NT2/D1 (cell line): ENCODE measurements at regions not wholly inside any gene's neighbourhood (a gene's known extent, or its start where the extent isn't known, plus 50 kb on each side); places are given as distances from the start of the nearest gene placed in this dataset.

Experiments
- DNase-seq: peaks from one replicate; pipeline ENCODE4 v3.0.0-alpha.2; 2011; ENCODE audit warnings: low read depth, low spot score
- H3K27me3 ChIP-seq: 2 replicates; pipeline ENCODE4 v1.6.0; 2011; ENCODE audit warnings: mild to moderate bottlenecking; ENCODE audit not compliant: insufficient read length, insufficient read depth
- H3K36me3 ChIP-seq: 2 replicates; pipeline ENCODE4 v1.6.1; 2011; ENCODE audit warnings: mild to moderate bottlenecking, low read length, mixed read lengths; ENCODE audit not compliant: insufficient read depth, insufficient read length
- H3K4me1 ChIP-seq: 2 replicates; pipeline ENCODE4 v1.5.1; 2011; ENCODE audit not compliant: insufficient read depth, insufficient read length
- H3K4me3 ChIP-seq: 2 replicates; pipeline ENCODE4 v1.5.1; 2011; ENCODE audit warnings: low read depth; ENCODE audit not compliant: insufficient read length
- H3K9ac ChIP-seq: 2 replicates; pipeline ENCODE4 v1.6.0; 2011; ENCODE audit warnings: low read depth; ENCODE audit not compliant: insufficient read length
- H3K9me3 ChIP-seq: 2 replicates; pipeline ENCODE4 v1.5.1; 2011; ENCODE audit warnings: mild to moderate bottlenecking, low read length; ENCODE audit not compliant: insufficient read depth
- SUZ12 ChIP-seq: IDR thresholded peaks from 2 replicates; pipeline ENCODE4 v1.6.1; 2011; ENCODE audit not compliant: insufficient read length, insufficient read depth; ENCODE audit errors: extremely low read depth
- YY1 ChIP-seq: IDR thresholded peaks from 2 replicates; pipeline ENCODE4 v1.6.1; 2011; ENCODE audit not compliant: insufficient read length, insufficient read depth
- ZNF274 ChIP-seq: IDR thresholded peaks from 2 replicates; pipeline ENCODE4 v1.6.1; 2011; ENCODE audit warnings: mild to moderate bottlenecking, low read depth, low read length

GRCh38 chr13:31919971-31920726, 111.4 kb upstream of the FRY start:
- TF ChIP-seq ZNF274, result no peak
- TF ChIP-seq YY1, result no peak
- TF ChIP-seq SUZ12, result no peak
- no peak overlapping the region for H3K4me3 ChIP-seq
- no peaks in the 10 kb centered on the region for H3K9me3 ChIP-seq
- no peaks in the 10 kb centered on the region for H3K36me3 ChIP-seq
- no peaks in the 10 kb centered on the region for H3K27me3 ChIP-seq
- H3K9ac ChIP-seq, result no peak overlapping the region
- peaks cover 3% of the 10 kb centered on the region for H3K4me1 ChIP-seq
- DNase-seq, result no peak

GRCh38 chr13:31920727-31921100, 110.9 kb upstream of the FRY start:
- Histone ChIP-seq H3K4me1 (peaks cover 3% of the 10 kb centered on the region), H3K36me3 (no peaks in the 10 kb centered on the region), H3K9ac (no peak overlapping the region), H3K9me3 (no peaks in the 10 kb centered on the region), H3K27me3 (no peaks in the 10 kb centered on the region), H3K4me3 (no peak overlapping the region)
- TF ChIP-seq ZNF274 (no peak), YY1 (no peak), SUZ12 (no peak)
- DNase-seq, result no peak

DNA sequence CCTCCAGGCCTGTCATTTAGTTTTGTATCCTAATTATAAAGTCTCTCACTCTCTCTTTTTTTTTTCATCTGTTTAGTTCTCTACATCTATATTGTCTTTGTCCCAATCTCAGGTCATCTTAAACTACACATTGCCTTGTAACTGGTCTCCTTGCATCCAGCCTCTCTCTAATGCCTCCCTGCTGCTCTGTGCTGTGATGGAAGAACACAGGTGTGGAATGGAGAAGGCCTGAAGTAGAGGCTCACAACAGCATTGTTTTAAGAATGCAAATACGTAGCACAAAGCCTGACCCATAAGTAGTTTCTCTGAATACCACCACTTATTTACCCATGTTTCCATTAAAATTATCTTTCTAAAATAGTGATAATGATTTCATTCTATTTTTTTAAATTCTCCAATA, 108.8 kb upstream of the FRY start:
- H3K4me1 ChIP-seq, result peaks cover 3% of the 10 kb centered on the region
- no peak for DNase-seq
- TF ChIP-seq YY1, result no peak
- no peak for TF ChIP-seq ZNF274
- no peak for TF ChIP-seq SUZ12
- H3K4me3 ChIP-seq, result no peak overlapping the region
- no peaks in the 10 kb centered on the region for H3K27me3 ChIP-seq
- H3K36me3 ChIP-seq, result no peaks in the 10 kb centered on the region
- no peak overlapping the region for H3K9ac ChIP-seq
- H3K9me3 ChIP-seq, result no peaks in the 10 kb centered on the region

- Histone ChIP-seq H3K9ac (no peak overlapping the region), H3K4me3 (no peak overlapping the region), H3K4me1 (peaks cover 3% of the 10 kb centered on the region), H3K9me3 (no peaks in the 10 kb centered on the region), H3K36me3 (no peaks in the 10 kb centered on the region), H3K27me3 (no peaks in the 10 kb centered on the region)
- no peak for DNase-seq
- no peak for TF ChIP-seq ZNF274
- TF ChIP-seq SUZ12, result no peak
- TF ChIP-seq YY1, result no peak
Observed at GRCh38 chr13:31923134-31923763, 108.3 kb upstream of the FRY start.

DNA sequence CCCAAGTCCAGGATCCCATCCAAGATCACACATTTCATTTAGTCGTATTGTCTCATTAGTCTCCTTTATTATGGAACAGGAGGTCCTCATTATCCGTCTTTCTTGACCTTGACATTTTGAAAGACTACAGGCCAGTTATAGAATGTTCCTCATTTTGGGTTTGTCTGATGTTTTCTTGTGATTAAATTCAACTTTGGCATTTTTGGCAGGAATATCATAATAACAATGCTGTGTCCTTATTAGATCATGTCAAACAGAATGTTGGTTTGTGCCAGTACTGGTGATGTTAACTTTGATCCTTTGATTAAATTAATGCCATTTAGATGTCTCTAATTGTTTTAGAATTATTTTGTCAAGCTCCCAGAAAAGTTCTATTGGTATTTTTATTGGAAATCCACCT, 106.5 kb upstream of the FRY start:
- DNase-seq, result no peak
- no peak for TF ChIP-seq YY1
- TF ChIP-seq ZNF274, result no peak
- no peak for TF ChIP-seq SUZ12
- no peaks in the 10 kb centered on the region for H3K9me3 ChIP-seq
- no peaks in the 10 kb centered on the region for H3K36me3 ChIP-seq
- no peaks in the 10 kb centered on the region for H3K27me3 ChIP-seq
- no peak overlapping the region for H3K9ac ChIP-seq
- H3K4me3 ChIP-seq, result no peak overlapping the region
- H3K4me1 ChIP-seq, result peaks cover 3% of the 10 kb centered on the region

GRCh38 chr13:31927219-31927653, 104.3 kb upstream of the FRY start:
- TF ChIP-seq ZNF274 (no peak), YY1 (no peak), SUZ12 (no peak)
- no peaks in the 10 kb centered on the region for H3K27me3 ChIP-seq
- H3K9me3 ChIP-seq, result no peaks in the 10 kb centered on the region
- no peaks in the 10 kb centered on the region for H3K36me3 ChIP-seq
- H3K4me3 ChIP-seq, result no peak overlapping the region
- peaks cover 3% of the 10 kb centered on the region for H3K4me1 ChIP-seq
- no peak for DNase-seq
- H3K9ac ChIP-seq, result no peak overlapping the region

GRCh38 chr13:31929031-31929770, 102.4 kb upstream of the FRY start:
- TF ChIP-seq ZNF274, result no peak
- Histone ChIP-seq H3K4me1 (no peaks in the 10 kb centered on the region), H3K9me3 (no peaks in the 10 kb centered on the region), H3K36me3 (no peaks in the 10 kb centered on the region), H3K4me3 (no peak overlapping the region), H3K9ac (no peak overlapping the region), H3K27me3 (no peaks in the 10 kb centered on the region)
- DNase-seq, result no peak
